ENCODE measurements at regions not wholly inside any gene's neighbourhood (a gene's known extent, or its start where the extent isn't known, plus 50 kb on each side); places are given as distances from the start of the nearest gene placed in this dataset.

GRCh38 chr4:27149541-27150212, 289.0 kb downstream of the STIM2 start:
- ChIA-PET CTCF (no interaction called here), POLR2A (no interaction called here), RAD21 (ENCODE audit: unreplicated experiment) (no interaction called here), SMC1A (ENCODE audit: uncharacterized antibody, unreplicated experiment) (no interaction called here)
- WGBS (ENCODE audit: insufficient coverage, insufficient replicate concordance, low lambda C conversion rate, missing lambda C conversion rate), result 5% methylated on average over 2 of the region's 2 CpGs
- Histone ChIP-seq H4K20me1 (ENCODE audit: control insufficient read depth, insufficient read depth) (no peaks in the 10 kb centered on the region), H3K4me3 (no peak overlapping the region), H3K27ac (ENCODE audit: control insufficient read depth, insufficient read depth) (no peak overlapping the region), H3K27me3 (replicated peaks in 1 of 2; ENCODE audit: control insufficient read depth in 2 of 2, insufficient read depth in 2 of 2, low read length in 1 of 2) (no peaks in the 10 kb centered on the region), H3K4me2 (ENCODE audit: control insufficient read depth, insufficient read depth) (no peak overlapping the region), H2AFZ (ENCODE audit: control insufficient read depth, low read depth, low read length) (no peak overlapping the region), H3K9me3 (replicated peaks; ENCODE audit: control insufficient read depth, insufficient read depth, low read length) (no peaks in the 10 kb centered on the region; the same call in 2 of the 3 replicates), H3K4me1 (ENCODE audit: control insufficient read depth, insufficient read depth, low read length) (no peaks in the 10 kb centered on the region), H3K9ac (ENCODE audit: control insufficient read depth, insufficient read depth, low read length) (no peak overlapping the region), H3K36me3 (ENCODE audit: control insufficient read depth in 2 of 2, insufficient read depth in 2 of 2, low read length in 1 of 2) (no peaks in the 10 kb centered on the region), H3K79me2 (ENCODE audit: control insufficient read depth, insufficient read depth, low read length) (no peaks in the 10 kb centered on the region)
- in situ Hi-C loops (cut with MboI) (no loop called here), intact Hi-C loops (cut with micrococcal nuclease; ENCODE audit: unreplicated experiment) (no loop called here)
- no TSS peak for BruUV-seq (replicated peaks)
- TF ChIP-seq RCOR1 (conservative IDR thresholded peaks at IDR 0.05; ENCODE audit: low read depth, low read length) (no peak), CHD4 (IDR thresholded peaks at IDR 0.05) (no peak), GATAD2B (conservative IDR thresholded peaks at IDR 0.05; ENCODE audit: low read depth) (no peak), STAT3 (IDR thresholded peaks at IDR 0.05; ENCODE audit: low read depth, low read length) (no peak), ZNF24 (IDR thresholded peaks at IDR 0.05) (no peak), NFXL1 (IDR thresholded peaks at IDR 0.05; ENCODE audit: borderline replicate concordance) (no peak), HDGF (IDR thresholded peaks at IDR 0.05) (no peak), EGR1 (IDR thresholded peaks at IDR 0.05; ENCODE audit: borderline replicate concordance in 1 of 2, low read depth in 2 of 2, low read length in 2 of 2) (no peak), SIX5 (IDR thresholded peaks at IDR 0.05; ENCODE audit: low read depth, low read length, severe bottlenecking) (no peak), RELA (IDR thresholded peaks at IDR 0.05; ENCODE audit: borderline replicate concordance, partially characterized antibody) (no peak), FOS (IDR thresholded peaks at IDR 0.05; ENCODE audit: borderline replicate concordance, extremely low read depth, insufficient read length) (no peak), SMAD1 (IDR thresholded peaks at IDR 0.05; ENCODE audit: low read depth, partially characterized antibody) (no peak), KLF5 (IDR thresholded peaks at IDR 0.05; ENCODE audit: partially characterized antibody) (no peak), SUZ12 (IDR thresholded peaks at IDR 0.05; ENCODE audit: unreplicated experiment) (no peak), SMARCA5 (IDR thresholded peaks at IDR 0.05) (no peak), CHD1 (IDR thresholded peaks at IDR 0.05; ENCODE audit: low read depth, low read length) (no peak), SKIL (IDR thresholded peaks at IDR 0.05; ENCODE audit: low read depth, poor library complexity, severe bottlenecking) (no peak)
- FAIRE-seq (no peak), DNase-seq (ENCODE audit: low read depth, low spot score) (no peak), ATAC-seq (no peak)

All from GM12878 (cell line).